GM12872 (cell line): ENCODE measurements at regions not wholly inside any gene's neighbourhood (a gene's known extent, or its start where the extent isn't known, plus 50 kb on each side); places are given as distances from the start of the nearest gene placed in this dataset.

Experiments used
- CTCF ChIP-seq: IDR thresholded peaks from 3 replicates; pipeline ENCODE4 v1.5.1; 2011; ENCODE audit warnings: low read depth, mild to moderate bottlenecking, low read length, moderate library complexity; ENCODE audit not compliant: insufficient read depth

GRCh38 chr3:148238421-148238821, 459.3 kb upstream of the AGTR1 start:
- no peak for TF ChIP-seq CTCF

- TF ChIP-seq CTCF = no peak
Measured at GRCh38 chr3:148240351-148240750, 457.4 kb upstream of the AGTR1 start.

- no peak for TF ChIP-seq CTCF
Measured at GRCh38 chr3:148243609-148244008, 454.1 kb upstream of the AGTR1 start.

GRCh38 chr3:148246291-148246923, 451.3 kb upstream of the AGTR1 start:
- no peak for TF ChIP-seq CTCF

GRCh38 chr3:148253713-148254112, 444.0 kb upstream of the AGTR1 start:
- no peak for TF ChIP-seq CTCF

GRCh38 chr3:148254402-148254801, 443.3 kb upstream of the AGTR1 start:
- TF ChIP-seq CTCF = no peak

GRCh38 chr3:148255981-148256969, 441.4 kb upstream of the AGTR1 start:
- TF ChIP-seq CTCF = no peak
